GM19043 (cell line): ENCODE measurements at regions not wholly inside any gene's neighbourhood (a gene's known extent, or its start where the extent isn't known, plus 50 kb on each side); places are given as distances from the start of the nearest gene placed in this dataset.
"Not testable (repeated sequence)": the region's sequence is repeated elsewhere in the genome, so short reads cannot be mapped to it uniquely, and the experiment has no call there.

Experiments used
- ATAC-seq: cut with Tn5 transposase; IDR thresholded peaks from one replicate; pipeline ENCODE4 v1.9.1; 2021; ENCODE audit warnings: low read depth; ENCODE audit not compliant: unreplicated experiment

GRCh38 chr12:33672836-33673577, 233.4 kb upstream of the SYT10 start:
- no peak for ATAC-seq

- ATAC-seq = no peak
Measured at GRCh38 chr12:33676866-33677265, 237.2 kb upstream of the SYT10 start.

GRCh38 chr12:33678221-33678964, 238.8 kb upstream of the SYT10 start:
- no peak for ATAC-seq

GRCh38 chr12:33690562-33690961, 250.9 kb upstream of the SYT10 start:
- ATAC-seq = no peak

GRCh38 chr12:33703221-33703620, 263.6 kb upstream of the SYT10 start:
- ATAC-seq = no peak

DNA sequence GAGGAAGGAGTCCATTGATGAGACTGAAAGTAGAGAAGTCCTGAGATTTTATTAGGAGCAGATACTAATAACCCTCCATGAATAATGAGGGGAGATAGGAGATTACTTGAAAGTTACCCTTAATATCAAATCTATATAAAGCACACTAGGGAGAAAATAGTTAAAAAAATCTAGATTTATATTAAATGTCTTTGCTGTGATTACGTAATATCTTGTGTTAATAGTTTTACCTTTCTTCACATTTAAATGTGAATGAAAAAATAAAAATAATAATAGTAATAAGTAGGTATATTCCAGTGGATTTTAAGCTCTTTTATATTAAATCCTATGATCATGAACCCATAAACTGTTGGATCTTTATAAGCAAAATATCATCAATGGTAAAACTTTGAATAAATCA, 267.3 kb upstream of the SYT10 start:
- no peak for ATAC-seq

DNA sequence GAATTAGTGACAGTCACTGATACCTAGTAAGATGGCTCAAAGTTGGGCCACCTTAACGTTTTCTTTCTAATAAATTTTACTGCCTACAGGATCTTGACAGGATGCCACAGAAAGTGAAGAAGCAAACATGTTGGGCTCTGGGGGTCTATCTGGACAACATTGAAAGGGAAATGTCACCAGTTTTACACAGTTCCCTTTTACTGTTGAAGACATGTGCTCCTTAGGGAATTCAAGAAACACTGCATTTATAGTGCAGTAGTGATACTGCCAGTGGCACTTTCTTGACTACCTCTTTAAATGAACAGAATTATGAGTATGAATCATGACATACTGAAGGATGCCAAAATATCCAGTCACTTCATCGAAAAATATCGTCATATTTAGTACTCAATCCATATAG, 269.3 kb upstream of the SYT10 start:
- ATAC-seq = no peak

GRCh38 chr12:33710548-33710947, 270.9 kb upstream of the SYT10 start:
- ATAC-seq = no peak

DNA sequence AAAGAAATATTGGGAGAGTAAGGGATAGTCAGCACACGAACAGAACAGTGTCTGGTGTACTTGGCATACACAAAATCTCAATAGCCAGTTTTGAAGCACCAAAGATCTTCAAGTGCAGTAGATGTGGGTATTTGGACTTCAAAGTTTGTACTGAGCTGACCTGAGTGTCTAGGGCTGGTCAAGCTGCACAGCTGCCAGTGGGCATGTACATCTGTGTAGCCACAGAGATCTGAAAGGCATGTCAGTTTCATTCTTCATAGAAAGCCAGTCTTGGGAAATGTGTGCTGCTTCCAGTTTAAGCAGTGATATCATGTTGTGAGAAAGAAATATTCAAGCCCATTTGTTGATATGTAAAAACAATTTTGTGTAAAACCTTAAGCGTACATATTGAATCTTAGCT, 279.0 kb upstream of the SYT10 start:
- ATAC-seq = no peak

DNA sequence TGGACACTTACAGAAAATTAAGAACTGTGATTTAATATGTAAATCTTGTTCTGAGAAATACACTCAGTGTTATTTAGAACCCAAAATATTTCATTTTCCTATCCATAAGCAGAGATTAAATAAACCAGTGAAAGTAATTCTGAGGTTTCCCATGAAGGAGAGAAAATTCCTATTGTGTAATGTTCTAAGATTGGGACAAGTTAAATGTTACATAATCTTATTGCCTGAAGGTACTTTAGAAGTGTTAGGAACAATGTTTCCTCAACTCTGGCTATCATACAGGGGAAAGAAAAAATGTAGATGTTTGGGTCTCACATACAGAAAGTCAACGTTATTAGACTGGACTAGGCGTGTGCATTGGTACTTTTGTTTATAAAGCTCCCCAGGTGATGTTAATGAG, 281.9 kb upstream of the SYT10 start:
- ATAC-seq = no peak

DNA sequence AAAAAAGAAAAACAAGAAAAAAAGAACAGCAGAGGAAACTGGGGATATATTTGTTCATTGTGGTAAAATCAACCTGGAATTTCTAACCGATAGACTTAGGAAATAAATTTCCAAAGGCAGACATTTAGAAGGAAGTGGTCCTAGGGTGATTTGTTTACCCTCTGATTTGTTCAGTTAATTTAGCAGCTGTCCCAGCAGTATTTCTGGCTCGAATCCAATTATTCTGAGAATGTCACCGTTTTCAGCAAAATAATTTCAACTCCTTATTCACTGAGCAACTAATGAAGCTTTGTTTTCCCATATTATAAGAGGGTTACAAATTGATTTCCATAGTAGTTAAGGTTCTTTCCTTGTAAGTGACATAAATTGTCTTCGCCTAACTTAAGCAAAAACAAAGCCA, 285.2 kb upstream of the SYT10 start:
- no peak for ATAC-seq

- no peak for ATAC-seq
Measured at GRCh38 chr12:33734871-33735270, 287.4 kb upstream of the ALG10 start.

- no peak for ATAC-seq
Measured at GRCh38 chr12:33752854-33753253, 269.4 kb upstream of the ALG10 start.

GRCh38 chr12:33757701-33758100, 264.6 kb upstream of the ALG10 start:
- no peak for ATAC-seq

DNA sequence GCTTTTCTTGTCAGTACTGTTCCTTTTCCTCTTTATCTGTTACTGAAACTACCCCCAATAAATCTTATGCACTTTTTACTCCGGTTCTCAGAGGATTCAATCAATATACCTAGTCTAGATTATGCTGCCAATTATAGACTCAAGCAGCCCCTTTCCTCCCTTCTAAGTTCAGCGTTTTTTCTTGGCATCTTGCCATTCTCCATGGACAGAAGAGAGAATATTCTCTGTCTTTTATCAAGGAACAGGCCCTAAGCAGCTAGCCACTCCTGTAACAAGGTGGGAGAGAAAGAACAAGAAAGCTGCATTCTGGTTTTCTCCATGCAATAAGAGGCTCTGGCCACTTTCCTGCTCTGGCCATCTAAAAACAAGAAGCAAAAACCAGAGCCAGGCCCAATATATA, 263.0 kb upstream of the ALG10 start:
- ATAC-seq = no peak

DNA sequence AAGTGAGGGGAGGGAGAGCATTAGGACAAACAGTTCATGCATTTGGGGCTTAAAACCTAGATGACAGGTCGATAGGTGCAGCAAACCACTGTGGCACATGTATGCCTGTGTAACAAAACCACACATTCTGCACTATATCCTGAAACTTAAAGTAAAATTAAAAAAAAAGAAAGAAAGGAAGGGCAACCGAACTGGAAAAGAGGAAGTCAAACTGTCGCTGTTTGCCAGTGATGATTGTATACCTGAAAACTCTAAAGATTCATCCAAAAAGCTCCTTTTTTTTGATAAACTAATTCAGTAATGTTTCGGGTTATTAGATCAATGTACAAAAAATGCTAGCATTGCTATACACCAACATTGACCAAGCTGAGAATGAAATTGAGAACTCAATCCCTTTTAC, 259.0 kb upstream of the ALG10 start:
- ATAC-seq = no peak

DNA sequence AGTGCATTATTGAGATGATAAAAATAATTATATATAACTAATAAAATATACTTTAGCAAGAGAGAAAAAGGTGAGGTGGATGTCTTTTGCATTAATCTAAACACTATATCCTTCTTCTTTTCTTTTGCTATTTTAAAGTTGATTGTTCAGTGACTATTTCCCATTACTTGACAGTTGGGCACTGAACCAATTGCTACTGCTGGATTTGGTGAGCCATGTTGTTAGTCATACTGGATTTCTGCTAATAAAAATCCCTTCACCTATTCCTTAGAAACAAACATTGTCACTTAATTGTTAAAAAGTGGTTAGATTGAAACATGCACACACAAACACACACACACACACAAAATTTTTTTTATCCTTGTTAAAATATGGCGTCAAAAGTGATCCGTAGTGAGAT, 251.6 kb upstream of the ALG10 start:
- ATAC-seq = no peak

DNA sequence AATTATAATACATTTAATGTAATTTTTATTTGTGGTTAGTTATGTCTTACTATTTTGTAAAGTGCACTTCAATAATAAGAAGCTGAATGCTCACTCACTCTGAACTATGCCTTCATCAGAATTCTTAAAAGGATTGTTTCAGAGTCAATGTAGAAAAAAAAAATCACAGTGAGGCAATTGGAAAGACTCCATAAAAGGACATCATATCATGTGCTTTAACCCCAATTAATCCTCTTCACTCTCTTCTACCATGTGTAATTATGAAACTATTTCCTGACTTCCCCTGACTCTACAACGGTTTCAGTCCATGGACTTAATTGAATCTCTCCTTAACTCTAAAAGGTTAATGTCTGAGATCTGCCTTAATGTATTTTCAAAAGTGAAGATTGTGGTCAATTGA, 250.4 kb upstream of the ALG10 start:
- no peak for ATAC-seq

DNA sequence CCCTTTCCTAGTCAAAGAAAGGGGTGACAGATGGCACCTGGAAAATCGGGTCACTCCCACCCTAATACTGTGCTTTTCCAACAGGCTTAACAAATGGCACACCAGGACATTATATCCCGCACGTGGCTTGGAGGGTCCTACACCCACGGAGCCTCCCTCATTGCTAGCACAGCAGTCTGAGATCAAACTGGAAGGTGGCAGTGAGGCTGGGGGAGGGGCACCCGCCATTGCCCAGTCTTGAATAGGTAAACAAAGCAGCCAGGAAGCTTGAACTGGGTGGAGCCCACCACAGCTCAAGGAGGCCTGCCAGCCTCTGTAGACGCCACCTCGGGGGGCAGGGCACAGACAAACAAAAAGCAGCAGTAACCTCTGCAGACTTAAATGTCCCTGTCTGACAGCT, 249.2 kb upstream of the ALG10 start:
- ATAC-seq = not testable (repeated sequence)

DNA sequence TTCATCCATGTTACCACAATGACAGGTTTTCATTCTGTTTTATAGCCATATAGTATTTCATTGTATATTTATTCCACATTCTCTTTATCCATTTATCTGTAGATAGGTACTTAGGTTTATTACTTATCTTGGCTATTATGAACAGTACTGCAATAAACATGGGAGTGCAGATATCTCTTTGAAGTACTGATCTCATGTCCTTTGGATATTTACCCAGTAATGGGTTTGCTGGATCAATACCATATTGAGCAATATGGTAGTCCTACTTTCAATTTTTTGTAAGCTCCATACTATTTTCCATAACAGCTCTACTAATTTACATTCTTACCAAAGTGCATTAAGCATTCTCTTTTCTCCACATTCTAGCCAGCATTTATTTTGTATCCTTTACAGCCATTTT, 235.8 kb upstream of the ALG10 start:
- no peak for ATAC-seq

GRCh38 chr12:33794954-33795353, 227.3 kb upstream of the ALG10 start:
- no peak for ATAC-seq

DNA sequence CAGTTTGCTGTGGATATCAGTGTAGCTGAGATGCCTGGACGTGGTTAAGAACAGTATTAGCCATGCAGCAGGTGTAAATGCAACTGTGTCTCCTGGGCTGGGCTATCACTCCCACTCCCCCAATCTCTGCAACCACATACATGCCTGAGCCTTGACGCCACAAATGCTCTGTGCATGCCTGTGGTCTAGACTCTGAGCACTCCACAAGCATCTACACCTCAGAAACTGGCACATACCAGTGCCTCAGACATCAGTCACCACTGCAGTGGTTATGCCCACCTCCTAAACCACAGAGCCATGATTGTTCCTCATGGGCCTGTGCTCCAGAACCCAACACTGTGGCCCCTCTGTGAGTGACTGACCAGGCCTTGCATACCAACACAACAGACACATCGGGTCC, 226.8 kb upstream of the ALG10 start:
- no peak for ATAC-seq
